GM12801 (cell line): ENCODE measurements at regions not wholly inside any gene's neighbourhood (a gene's known extent, or its start where the extent isn't known, plus 50 kb on each side); places are given as distances from the start of the nearest gene placed in this dataset.

Source experiments
- TF ChIP-seq, protein P1 (sequence below): IDR thresholded peaks from one replicate; pipeline ENCODE4 v1.5.1; 2011; ENCODE audit warnings: control low read depth; ENCODE audit not compliant: insufficient read length; ENCODE audit errors: extremely low read depth

- TF ChIP-seq, protein P1, sequence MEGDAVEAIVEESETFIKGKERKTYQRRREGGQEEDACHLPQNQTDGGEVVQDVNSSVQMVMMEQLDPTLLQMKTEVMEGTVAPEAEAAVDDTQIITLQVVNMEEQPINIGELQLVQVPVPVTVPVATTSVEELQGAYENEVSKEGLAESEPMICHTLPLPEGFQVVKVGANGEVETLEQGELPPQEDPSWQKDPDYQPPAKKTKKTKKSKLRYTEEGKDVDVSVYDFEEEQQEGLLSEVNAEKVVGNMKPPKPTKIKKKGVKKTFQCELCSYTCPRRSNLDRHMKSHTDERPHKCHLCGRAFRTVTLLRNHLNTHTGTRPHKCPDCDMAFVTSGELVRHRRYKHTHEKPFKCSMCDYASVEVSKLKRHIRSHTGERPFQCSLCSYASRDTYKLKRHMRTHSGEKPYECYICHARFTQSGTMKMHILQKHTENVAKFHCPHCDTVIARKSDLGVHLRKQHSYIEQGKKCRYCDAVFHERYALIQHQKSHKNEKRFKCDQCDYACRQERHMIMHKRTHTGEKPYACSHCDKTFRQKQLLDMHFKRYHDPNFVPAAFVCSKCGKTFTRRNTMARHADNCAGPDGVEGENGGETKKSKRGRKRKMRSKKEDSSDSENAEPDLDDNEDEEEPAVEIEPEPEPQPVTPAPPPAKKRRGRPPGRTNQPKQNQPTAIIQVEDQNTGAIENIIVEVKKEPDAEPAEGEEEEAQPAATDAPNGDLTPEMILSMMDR, result no peak
These were observed 386.5 kb upstream of the ID4 start for GRCh38 chr6:19450651-19451050.

DNA sequence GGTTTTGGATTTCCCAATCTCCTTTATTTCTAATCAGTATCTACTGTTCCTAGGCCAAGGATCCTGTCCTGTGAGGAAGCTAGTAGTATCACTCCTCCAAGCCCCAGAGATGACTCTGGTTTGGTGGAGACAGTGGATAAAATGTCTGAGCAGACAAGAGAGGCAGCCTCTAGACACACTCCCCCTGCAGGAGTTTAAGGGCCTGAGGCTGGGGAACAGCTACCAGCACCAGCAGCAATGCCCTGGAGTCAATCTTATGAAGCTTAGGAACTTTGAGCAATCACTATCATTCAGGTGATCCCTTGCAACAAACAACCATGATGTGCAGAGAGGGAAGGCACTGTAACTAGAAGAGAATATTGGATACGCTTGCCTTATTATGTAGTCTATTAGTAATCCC lies 384.7 kb upstream of the ID4 start:
- TF ChIP-seq, protein P1, result no peak

DNA sequence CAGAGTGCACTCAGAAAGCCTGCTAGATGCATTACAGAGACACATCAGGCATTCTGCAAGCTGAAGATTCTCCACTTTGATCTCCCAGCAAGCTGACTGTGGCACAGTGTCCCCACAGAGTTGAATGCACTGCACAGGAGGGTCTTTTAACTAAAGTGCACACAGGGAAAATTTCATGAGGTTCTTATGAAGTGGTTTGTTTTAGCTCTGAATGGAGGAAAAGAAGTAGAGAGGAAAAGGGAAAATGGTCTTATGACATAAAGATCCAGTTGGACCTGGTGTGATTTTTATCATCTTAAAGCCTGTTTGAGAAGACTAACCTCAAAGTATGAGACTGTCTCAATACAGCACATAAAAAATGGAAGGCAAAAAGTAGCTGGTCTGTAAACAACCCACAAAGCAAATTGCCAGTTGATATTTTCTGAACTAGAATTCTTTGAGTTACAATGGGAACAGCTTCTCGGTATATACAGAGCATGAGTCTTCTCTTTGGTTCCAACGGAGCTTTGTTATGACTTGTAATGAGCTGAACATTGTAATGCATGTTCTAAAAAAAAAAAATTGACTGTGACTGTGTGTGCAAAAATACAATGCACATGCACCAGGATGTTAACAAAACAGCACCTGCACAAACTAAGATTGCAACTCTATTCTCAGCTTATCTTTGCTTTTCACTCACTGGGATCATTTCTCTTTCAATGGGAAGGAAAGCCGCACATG lies 383.0 kb upstream of the ID4 start:
- TF ChIP-seq, protein P1, result no peak

- TF ChIP-seq, protein P1, result no peak
These were observed 382.3 kb upstream of the ID4 start for GRCh38 chr6:19454721-19455392.

- TF ChIP-seq, protein P1, result no peak
These were observed 373.9 kb upstream of the ID4 start for GRCh38 chr6:19463250-19463649.

- TF ChIP-seq, protein P1, result no peak
These were observed 373.2 kb upstream of the ID4 start for GRCh38 chr6:19463925-19464324.

GRCh38 chr6:19465256-19465655 lies 371.9 kb upstream of the ID4 start:
- TF ChIP-seq, protein P1, result no peak
